ENCODE measurements at regions not wholly inside any gene's neighbourhood (a gene's known extent, or its start where the extent isn't known, plus 50 kb on each side); places are given as distances from the start of the nearest gene placed in this dataset.
"Not testable (repeated sequence)": the region's sequence is repeated elsewhere in the genome, so short reads cannot be mapped to it uniquely, and the experiment has no call there.

GRCh38 chr1:234849832-234850231 lies 239.9 kb upstream of the IRF2BP2 start:
- DNase-seq (ENCODE audit: low read depth): no peak
- in situ Hi-C loops (cut with HindIII; ENCODE audit: low sequenced_read_pairs): loop anchor here (5.0 kb wide), 1 partner anchor 42 kb away; no protein-coding TSS in a partner anchor
- no peak overlapping the region for H3K4me3 ChIP-seq (ENCODE audit: low read depth, low read length)
- TF ChIP-seq CTCF (IDR thresholded peaks at IDR 0.05; ENCODE audit: low read depth, low read length, missing control alignments): no peak

GRCh38 chr1:234848972-234849649 lies 239.1 kb upstream of the IRF2BP2 start:
- H3K4me3 ChIP-seq (ENCODE audit: low read depth, low read length): no peak overlapping the region
- in situ Hi-C loops (cut with HindIII; ENCODE audit: low sequenced_read_pairs): no loop called here
- TF ChIP-seq CTCF (IDR thresholded peaks at IDR 0.05; ENCODE audit: low read depth, low read length, missing control alignments): peak; percentile 20
- peak; percentile 97 for DNase-seq (ENCODE audit: low read depth)

- in situ Hi-C loops (cut with HindIII; ENCODE audit: low sequenced_read_pairs); DNase-seq (ENCODE audit: low read depth): not testable (repeated sequence)
Observed at GRCh38 chr1:234846813-234847212, 236.8 kb upstream of the IRF2BP2 start.

GRCh38 chr1:234845836-234846235 lies 235.9 kb upstream of the IRF2BP2 start:
- no peak overlapping the region for H3K4me3 ChIP-seq (ENCODE audit: low read depth, low read length)
- in situ Hi-C loops (cut with HindIII; ENCODE audit: low sequenced_read_pairs): no loop called here
- TF ChIP-seq CTCF (IDR thresholded peaks at IDR 0.05; ENCODE audit: low read depth, low read length, missing control alignments): no peak
- DNase-seq (ENCODE audit: low read depth): no peak

More at GRCh38 chr1:234846813-234847212, 236.8 kb upstream of the IRF2BP2 start:
- not testable (repeated sequence) for H3K4me3 ChIP-seq (ENCODE audit: low read depth, low read length)

GRCh38 chr1:234845097-234845660 lies 235.2 kb upstream of the IRF2BP2 start:
- peak; percentile 67 for DNase-seq (ENCODE audit: low read depth)
- no peak for TF ChIP-seq CTCF (IDR thresholded peaks at IDR 0.05; ENCODE audit: low read depth, low read length, missing control alignments)
- in situ Hi-C loops (cut with HindIII; ENCODE audit: low sequenced_read_pairs): no loop called here
- no peak overlapping the region for H3K4me3 ChIP-seq (ENCODE audit: low read depth, low read length)

GRCh38 chr1:234844479-234845031 lies 234.6 kb upstream of the IRF2BP2 start:
- in situ Hi-C loops (cut with HindIII; ENCODE audit: low sequenced_read_pairs): no loop called here
- no peak for TF ChIP-seq CTCF (IDR thresholded peaks at IDR 0.05; ENCODE audit: low read depth, low read length, missing control alignments)
- no peak for DNase-seq (ENCODE audit: low read depth)
- H3K4me3 ChIP-seq (ENCODE audit: low read depth, low read length): no peak overlapping the region

- no peak for DNase-seq (ENCODE audit: low read depth)
- H3K4me3 ChIP-seq (ENCODE audit: low read depth, low read length): no peak overlapping the region
- no peak for TF ChIP-seq CTCF (IDR thresholded peaks at IDR 0.05; ENCODE audit: low read depth, low read length, missing control alignments)
- in situ Hi-C loops (cut with HindIII; ENCODE audit: low sequenced_read_pairs): no loop called here
Observed at GRCh38 chr1:234843946-234844345, 234.0 kb upstream of the IRF2BP2 start.

Measured in astrocyte of the cerebellum (primary cell).